ENCODE measurements at regions not wholly inside any gene's neighbourhood (a gene's known extent, or its start where the extent isn't known, plus 50 kb on each side); places are given as distances from the start of the nearest gene placed in this dataset.
A peak's percentile ranks its signal among the peaks of the same experiment; 100 is the strongest.
"Not testable (repeated sequence)": the region's sequence is repeated elsewhere in the genome, so short reads cannot be mapped to it uniquely, and the experiment has no call there.

DNA sequence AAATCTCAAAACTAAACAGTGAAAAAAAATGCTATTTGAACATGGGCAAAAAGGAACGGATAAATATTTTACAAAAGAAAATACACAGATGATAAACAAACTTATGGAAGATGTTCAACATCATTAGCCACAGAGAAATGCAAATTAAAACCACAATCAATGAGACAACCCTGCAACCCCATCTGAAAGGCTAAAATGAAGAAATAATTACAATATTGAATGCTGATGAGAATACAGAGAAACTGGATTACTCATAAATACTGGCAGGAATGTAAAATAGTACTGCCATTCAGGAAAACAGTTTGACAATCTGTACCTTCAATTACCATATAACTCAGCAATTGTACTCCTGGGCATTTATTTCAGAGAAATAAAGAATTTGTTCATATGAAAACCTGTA, 193.1 kb upstream of the UBE2E3 start:
- H3K27ac ChIP-seq = no peak overlapping the region
- DNase-seq = no peak
- no peaks in the 10 kb centered on the region for H3K4me1 ChIP-seq
- H3K36me3 ChIP-seq = no peaks in the 10 kb centered on the region
- H3K9me3 ChIP-seq (replicated peaks) = peaks cover 5% of the 10 kb centered on the region
- H3K27me3 ChIP-seq = no peaks in the 10 kb centered on the region
- no peak overlapping the region for H3K4me3 ChIP-seq

DNA sequence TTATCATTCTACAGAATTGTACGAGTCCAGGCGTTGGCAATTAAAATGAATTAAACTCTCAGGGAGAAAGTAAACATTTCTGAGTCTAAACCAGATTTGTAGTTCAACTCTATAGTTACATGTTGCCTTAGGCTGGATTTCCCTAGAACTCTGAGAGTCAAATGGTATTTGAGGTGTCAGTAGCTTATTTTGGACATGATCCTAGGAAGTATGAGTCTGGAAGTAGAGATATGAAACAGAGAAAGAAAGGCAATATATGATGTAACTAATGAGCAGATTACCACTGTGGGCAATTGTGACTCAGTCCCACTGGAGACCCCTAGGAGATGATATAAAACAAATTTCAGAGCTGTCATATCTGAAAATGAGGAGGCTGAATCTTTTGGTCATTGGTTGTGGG, 199.1 kb upstream of the UBE2E3 start:
- Histone ChIP-seq H3K9me3 (replicated peaks) (peaks cover 5% of the 10 kb centered on the region; the same call in 1 of the 2 replicates), H3K27ac (no peak overlapping the region), H3K4me3 (no peak overlapping the region), H3K27me3 (no peaks in the 10 kb centered on the region), H3K4me1 (peaks cover 15% of the 10 kb centered on the region), H3K36me3 (no peaks in the 10 kb centered on the region)
- DNase-seq = no peak

GRCh38 chr2:180778291-180778690, 202.1 kb upstream of the UBE2E3 start:
- Histone ChIP-seq H3K27me3 (no peaks in the 10 kb centered on the region), H3K4me1 (peaks cover 22% of the 10 kb centered on the region), H3K36me3 (no peaks in the 10 kb centered on the region), H3K9me3 (replicated peaks) (0 out of 2 replicates have a peak, but pooled peaks cover under 1% of the 10 kb centered on the region), H3K27ac (no peak overlapping the region), H3K4me3 (no peak overlapping the region)
- no peak for DNase-seq

GRCh38 chr2:180776921-180777320, 203.5 kb upstream of the UBE2E3 start:
- H3K4me3 ChIP-seq = no peak overlapping the region
- peak in 1 of 2 experiments; percentile 56 for DNase-seq
- H3K9me3 ChIP-seq (replicated peaks) = no peaks in the 10 kb centered on the region
- H3K36me3 ChIP-seq = no peaks in the 10 kb centered on the region
- H3K27ac ChIP-seq = no peak overlapping the region
- peaks cover 22% of the 10 kb centered on the region for H3K4me1 ChIP-seq
- H3K27me3 ChIP-seq = no peaks in the 10 kb centered on the region

- Histone ChIP-seq H3K36me3 (no peaks in the 10 kb centered on the region), H3K27me3 (no peaks in the 10 kb centered on the region), H3K27ac (no peak overlapping the region), H3K4me3 (no peak overlapping the region), H3K4me1 (peaks cover 22% of the 10 kb centered on the region), H3K9me3 (replicated peaks) (no peaks in the 10 kb centered on the region)
- DNase-seq = no peak
Measured at GRCh38 chr2:180775711-180776110, 204.7 kb upstream of the UBE2E3 start.

DNA sequence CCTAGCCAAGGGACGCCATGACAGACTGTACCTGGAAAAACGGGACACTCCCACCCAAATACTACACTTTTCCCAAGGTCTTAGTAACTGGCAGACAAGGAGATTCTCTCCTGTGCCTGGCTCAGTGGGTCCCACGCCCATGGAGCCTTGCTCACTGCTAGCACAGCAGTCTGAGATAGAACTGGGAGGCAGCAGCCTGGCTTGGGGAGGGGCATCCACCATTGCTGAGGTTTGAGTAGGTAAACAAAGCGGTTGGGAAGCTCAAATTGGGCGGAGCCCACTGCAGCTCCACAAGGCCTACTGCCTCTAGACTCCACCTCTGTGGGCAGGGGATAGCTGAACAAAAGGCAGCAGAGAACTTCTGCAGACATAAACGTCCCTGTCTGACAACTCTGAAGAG, 215.1 kb upstream of the UBE2E3 start:
- not testable (repeated sequence) for H3K36me3 ChIP-seq; H3K27ac ChIP-seq; H3K4me3 ChIP-seq; H3K27me3 ChIP-seq; H3K4me1 ChIP-seq; DNase-seq; H3K9me3 ChIP-seq (replicated peaks)

DNA sequence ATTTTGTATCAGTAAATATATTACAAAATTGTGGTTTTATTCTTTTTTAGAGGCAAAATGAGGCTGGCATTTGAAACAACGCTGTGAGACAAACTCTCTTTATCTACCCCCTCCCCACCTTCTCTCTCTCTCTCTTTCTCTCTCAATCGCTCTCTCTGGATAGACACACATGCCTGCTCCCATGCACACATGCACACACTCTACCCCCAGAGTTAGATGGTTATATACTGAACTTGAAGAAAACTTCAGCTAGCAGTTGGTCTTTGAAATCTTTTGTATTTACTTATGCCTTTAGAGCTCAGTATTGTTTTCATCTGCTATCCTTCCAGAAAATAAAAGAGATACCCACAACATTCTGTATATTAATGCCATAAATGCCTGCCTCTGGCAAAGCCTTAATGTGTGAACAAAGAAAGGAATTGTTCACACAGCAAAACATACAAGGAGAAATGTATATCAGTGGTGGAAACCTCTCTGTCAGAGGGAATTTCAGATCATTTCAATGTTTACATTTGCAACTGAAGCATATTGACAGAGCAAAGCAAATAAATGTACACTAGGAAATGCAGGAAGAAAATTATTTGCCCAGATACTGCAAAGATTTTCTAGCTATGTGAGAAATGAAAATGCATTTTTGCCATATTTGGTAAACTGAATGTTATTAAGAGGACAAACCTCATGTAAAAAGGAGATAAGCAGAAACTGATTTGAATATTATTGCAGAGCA, 217.0 kb upstream of the UBE2E3 start:
- Histone ChIP-seq H3K27me3 (no peaks in the 10 kb centered on the region), H3K27ac (no peak overlapping the region), H3K36me3 (no peaks in the 10 kb centered on the region), H3K4me3 (no peak overlapping the region), H3K9me3 (replicated peaks) (no peaks in the 10 kb centered on the region), H3K4me1 (peaks cover 9% of the 10 kb centered on the region)
- peak in 1 of 2 experiments; percentile 34 for DNase-seq

GRCh38 chr2:180761224-180761623, 219.2 kb upstream of the UBE2E3 start:
- Histone ChIP-seq H3K27ac (no peak overlapping the region), H3K36me3 (no peaks in the 10 kb centered on the region), H3K4me3 (no peak overlapping the region), H3K27me3 (no peaks in the 10 kb centered on the region), H3K9me3 (replicated peaks) (no peaks in the 10 kb centered on the region), H3K4me1 (peaks cover 16% of the 10 kb centered on the region)
- DNase-seq = no peak

DNA sequence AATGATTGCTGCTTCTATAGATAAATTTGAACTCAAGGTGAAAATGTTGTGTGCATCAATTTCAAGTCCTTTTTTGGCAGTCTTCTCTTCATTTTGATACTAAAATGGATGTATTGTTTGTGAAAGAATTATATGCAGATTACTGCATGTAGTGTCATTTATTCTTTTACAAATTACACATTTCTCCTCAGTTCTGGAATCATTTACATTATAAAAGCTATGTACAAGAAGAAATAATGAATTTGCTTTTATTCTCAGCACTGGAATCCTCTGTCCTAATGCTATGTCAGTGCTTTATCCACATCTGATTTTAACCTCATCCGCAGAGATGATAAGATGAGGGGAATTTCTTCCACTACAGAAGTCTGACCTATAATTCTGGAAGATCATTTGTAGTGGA, 220.8 kb upstream of the UBE2E3 start:
- no peak overlapping the region for H3K27ac ChIP-seq
- H3K27me3 ChIP-seq = no peaks in the 10 kb centered on the region
- H3K4me3 ChIP-seq = no peak overlapping the region
- peaks cover 18% of the 10 kb centered on the region for H3K4me1 ChIP-seq
- H3K36me3 ChIP-seq = no peaks in the 10 kb centered on the region
- DNase-seq = no peak
- no peaks in the 10 kb centered on the region for H3K9me3 ChIP-seq (replicated peaks)

GRCh38 chr2:180753809-180754761, 226.3 kb upstream of the UBE2E3 start:
- Histone ChIP-seq H3K27me3 (no peaks in the 10 kb centered on the region), H3K4me1 (peaks cover 38% of the 10 kb centered on the region), H3K9me3 (replicated peaks) (no peaks in the 10 kb centered on the region), H3K27ac (no peak overlapping the region), H3K4me3 (no peak overlapping the region), H3K36me3 (no peaks in the 10 kb centered on the region)
- peak; percentile 65 to 76 for DNase-seq

GRCh38 chr2:180751306-180751920, 229.0 kb upstream of the UBE2E3 start:
- Histone ChIP-seq H3K27me3 (no peaks in the 10 kb centered on the region), H3K27ac (peak overlapping the region; percentile 50), H3K36me3 (no peaks in the 10 kb centered on the region), H3K4me1 (peaks cover 53% of the 10 kb centered on the region), H3K4me3 (no peak overlapping the region), H3K9me3 (replicated peaks) (no peaks in the 10 kb centered on the region)
- peak in 1 of 2 experiments; percentile 61 for DNase-seq

- peak overlapping the region; percentile 55 for H3K27ac ChIP-seq
- H3K4me1 ChIP-seq = peaks cover 50% of the 10 kb centered on the region
- DNase-seq = peak; percentile 55 to 73
- H3K9me3 ChIP-seq (replicated peaks) = no peaks in the 10 kb centered on the region
- H3K27me3 ChIP-seq = no peaks in the 10 kb centered on the region
- no peak overlapping the region for H3K4me3 ChIP-seq
- no peaks in the 10 kb centered on the region for H3K36me3 ChIP-seq
Measured at GRCh38 chr2:180747728-180748127, 232.7 kb upstream of the UBE2E3 start.

DNA sequence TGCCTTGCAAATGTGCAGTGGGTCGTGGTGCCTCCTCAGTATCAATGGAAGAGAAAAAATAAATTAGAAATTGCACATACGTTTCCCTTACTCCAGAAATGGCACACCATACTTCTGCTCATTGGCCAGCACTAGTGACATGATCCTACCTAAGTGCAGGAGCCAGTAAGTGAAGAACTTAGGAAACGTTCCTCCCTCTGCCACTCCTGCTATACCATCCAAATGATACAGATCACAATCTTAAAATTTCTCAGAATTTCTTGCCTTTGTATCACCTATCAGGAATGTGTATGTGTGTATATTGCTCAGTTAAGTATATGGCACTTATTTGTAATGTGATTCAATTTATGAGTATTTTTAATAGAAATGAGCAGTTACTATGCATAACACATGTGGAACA, 237.0 kb upstream of the UBE2E3 start:
- no peak overlapping the region for H3K27ac ChIP-seq

DNA sequence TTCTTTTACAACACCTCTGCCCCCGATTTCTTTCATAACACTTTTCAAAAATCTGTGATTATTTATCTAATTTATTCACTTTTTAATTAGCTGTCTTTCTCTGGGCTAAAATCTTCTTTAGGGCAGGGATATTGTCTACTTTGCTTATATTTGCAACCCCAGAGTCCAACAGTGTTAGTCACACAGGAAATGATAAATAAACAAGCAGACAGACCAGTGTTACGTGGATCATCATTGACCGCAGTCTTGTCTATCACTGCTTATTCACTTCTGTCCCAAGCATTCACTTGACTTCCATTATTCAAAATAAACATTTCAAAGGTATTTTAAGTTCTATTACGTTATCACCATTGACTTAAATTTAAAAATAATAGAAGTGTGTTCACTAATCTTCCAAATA, 237.6 kb upstream of the UBE2E3 start:
- Histone ChIP-seq H3K27me3 (no peaks in the 10 kb centered on the region), H3K27ac (peak overlapping the region; percentile 18; the same call in 1 of the 2 replicates), H3K9me3 (replicated peaks) (no peaks in the 10 kb centered on the region), H3K36me3 (no peaks in the 10 kb centered on the region), H3K4me3 (no peak overlapping the region), H3K4me1 (peaks cover 39% of the 10 kb centered on the region)
- DNase-seq = peak in 1 of 2 experiments; percentile 26

More for the DNA sequence above, 237.0 kb upstream of the UBE2E3 start:
- DNase-seq = no peak
- Histone ChIP-seq H3K36me3 (no peaks in the 10 kb centered on the region), H3K4me1 (peaks cover 44% of the 10 kb centered on the region), H3K4me3 (no peak overlapping the region), H3K9me3 (replicated peaks) (no peaks in the 10 kb centered on the region), H3K27me3 (no peaks in the 10 kb centered on the region)

GRCh38 chr2:180739070-180739469, 241.3 kb upstream of the UBE2E3 start:
- H3K9me3 ChIP-seq (replicated peaks) = no peaks in the 10 kb centered on the region
- H3K4me1 ChIP-seq = peaks cover 29% of the 10 kb centered on the region
- no peaks in the 10 kb centered on the region for H3K36me3 ChIP-seq
- no peaks in the 10 kb centered on the region for H3K27me3 ChIP-seq
- peak overlapping the region; percentile 63 for H3K27ac ChIP-seq
- no peak overlapping the region for H3K4me3 ChIP-seq
- peak; percentile 93 to 97 for DNase-seq
